GM19043 (cell line): ENCODE measurements at regions not wholly inside any gene's neighbourhood (a gene's known extent, or its start where the extent isn't known, plus 50 kb on each side); places are given as distances from the start of the nearest gene placed in this dataset.

Experiments used
- ATAC-seq: cut with Tn5 transposase; IDR thresholded peaks from one replicate; pipeline ENCODE4 v1.9.1; 2021; ENCODE audit warnings: low read depth; ENCODE audit not compliant: unreplicated experiment

DNA sequence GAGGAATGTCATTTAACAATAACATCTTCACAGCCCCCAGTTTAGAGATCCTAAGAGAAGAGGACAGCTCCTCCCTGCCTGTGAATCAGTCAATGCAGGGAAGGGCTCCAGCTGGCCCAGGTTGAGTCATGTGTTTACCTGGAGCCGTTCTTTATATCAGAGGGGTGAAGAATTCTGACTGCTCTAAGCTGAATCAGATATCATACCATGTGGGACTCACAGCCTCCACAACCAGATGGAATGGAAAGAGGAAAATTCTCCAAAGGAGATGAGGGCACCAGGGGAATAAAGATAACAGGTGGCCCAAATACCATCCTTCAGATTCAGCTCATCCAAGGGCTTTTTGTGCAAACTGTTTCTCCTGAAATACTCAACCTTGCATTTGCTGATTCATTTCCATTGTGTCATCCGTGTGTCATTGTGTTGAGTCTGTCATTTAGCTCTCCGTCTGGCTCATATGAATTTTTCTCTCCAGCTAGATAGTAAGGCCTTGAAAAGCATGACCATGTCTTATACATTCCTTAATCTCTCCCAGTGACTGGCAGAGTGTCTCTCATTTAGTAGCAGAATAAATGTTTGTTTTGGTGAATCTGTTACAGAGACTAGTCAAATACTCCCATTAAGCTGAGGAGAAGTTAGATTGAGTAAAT is 217.9 kb downstream of the RFC3 start:
- no peak for ATAC-seq

DNA sequence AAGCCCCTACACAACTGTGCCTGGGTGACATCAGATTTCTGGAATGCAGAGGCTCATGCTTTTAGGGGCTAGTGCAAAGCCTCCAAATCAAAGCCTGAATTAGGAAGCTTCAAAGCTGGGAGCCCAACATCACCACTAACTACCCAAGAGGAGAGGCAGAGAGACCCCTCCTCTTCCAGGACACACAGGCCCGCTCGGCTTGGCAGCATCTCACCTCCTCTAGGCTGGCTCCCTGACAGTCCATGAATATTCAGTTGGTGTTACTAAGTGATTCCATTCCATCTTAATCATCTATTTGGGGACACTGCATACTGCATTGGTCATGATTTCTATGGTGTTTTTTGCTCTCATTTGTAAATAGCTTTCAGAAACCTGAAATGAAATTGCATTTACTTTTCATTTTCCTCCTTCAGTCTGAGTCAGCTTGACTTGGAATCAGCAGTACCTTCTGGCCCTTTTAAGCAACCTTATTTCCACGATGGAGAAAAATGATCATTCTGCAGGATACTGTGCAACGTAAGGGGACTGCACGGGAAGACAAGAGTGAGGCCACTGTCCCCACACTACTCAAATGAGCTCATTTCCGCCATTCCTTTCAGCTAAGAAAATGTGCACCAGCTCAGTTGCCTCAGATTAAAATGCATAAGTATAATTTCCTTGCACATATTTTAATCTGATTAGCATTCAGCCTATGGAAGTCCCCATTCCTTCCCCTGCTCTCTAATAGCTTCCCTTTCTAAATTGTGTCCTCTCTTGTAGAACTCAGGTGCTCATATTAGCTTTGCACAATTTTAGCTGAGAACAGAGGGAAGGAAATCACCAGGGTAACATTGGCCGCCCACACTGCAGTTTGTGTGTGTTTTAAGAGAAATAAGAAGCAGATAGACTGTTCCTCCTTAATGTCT is 219.9 kb downstream of the RFC3 start:
- no peak for ATAC-seq

DNA sequence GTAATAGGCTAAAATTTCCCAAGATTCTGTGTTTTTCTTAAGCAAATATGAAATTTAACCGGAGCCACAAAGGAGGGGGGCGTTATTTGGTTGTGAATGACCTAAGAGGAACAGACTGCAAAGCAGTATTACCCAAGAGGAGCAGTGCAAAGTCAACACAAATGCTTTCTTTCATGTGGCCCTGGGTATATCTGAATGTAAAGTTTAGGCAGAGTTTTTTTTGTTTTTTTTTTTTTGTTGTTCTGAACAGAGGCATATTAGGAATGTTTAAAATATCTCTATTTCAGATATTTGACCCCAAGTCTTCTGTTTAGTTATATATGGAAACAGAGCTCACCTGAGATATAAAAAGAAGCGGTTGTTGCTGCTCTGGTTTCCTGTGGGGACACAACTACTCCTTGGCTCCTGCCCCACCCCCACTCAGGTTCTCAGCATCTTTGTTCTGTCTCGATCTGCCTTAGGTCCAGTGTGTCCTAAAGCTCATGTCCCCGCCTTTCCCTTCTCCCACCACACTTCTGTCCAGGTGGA is 220.7 kb downstream of the RFC3 start:
- no peak for ATAC-seq

DNA sequence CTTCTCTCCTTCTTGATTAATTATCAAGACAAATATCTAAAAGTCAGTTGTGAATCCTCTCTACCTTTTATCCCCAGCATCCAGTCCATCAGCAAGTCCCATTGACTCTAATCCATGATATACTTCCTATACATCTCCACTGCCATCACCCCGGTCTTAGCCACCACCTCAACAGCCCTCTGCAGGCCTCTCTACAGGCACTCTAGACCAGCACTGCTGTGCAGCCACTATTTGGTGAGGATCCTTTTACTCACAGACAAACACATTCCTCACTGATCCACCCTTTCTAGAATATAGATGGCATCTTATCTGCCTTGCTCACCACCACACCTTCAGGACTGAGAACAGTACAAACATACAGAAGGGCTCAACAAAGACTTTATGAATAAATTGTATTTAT is 221.7 kb downstream of the RFC3 start:
- no peak for ATAC-seq

DNA sequence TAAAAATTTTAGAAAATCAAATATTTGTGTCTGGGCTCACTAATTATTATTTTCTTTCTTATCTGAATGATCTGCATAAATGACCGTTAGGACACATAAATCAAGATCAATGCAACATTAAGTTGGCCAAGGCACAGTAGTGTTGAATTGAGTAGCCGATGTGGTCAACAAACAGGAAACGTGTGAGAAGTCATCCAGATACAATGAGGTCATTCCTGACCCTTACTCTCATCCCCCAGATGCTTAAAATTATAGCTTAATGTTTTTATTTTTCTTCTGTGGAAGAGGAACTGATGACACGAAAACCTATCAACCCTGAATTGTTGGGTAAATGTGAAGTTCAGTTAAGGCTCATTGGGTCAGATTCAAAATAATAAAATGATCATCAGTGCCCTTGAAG is 222.9 kb downstream of the RFC3 start:
- ATAC-seq = no peak

DNA sequence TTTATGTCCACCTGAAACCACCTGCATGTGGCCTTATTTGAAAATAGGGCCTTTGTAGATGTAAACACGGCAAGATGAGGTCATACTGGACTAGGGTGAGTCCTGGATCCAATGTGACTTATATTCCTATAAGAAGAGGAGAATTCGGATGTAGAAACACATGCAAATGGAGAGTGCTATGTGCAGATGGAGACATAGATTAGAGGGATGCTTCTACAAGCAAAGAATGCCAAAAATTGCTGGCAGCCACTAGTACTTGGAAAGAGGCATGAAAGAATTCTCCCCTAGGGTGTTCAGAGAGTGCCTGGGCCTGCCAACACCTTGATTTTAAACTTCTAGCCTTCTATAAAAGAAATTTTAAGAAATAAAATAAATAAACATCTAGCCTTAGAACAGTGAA is 226.1 kb downstream of the RFC3 start:
- ATAC-seq = no peak

DNA sequence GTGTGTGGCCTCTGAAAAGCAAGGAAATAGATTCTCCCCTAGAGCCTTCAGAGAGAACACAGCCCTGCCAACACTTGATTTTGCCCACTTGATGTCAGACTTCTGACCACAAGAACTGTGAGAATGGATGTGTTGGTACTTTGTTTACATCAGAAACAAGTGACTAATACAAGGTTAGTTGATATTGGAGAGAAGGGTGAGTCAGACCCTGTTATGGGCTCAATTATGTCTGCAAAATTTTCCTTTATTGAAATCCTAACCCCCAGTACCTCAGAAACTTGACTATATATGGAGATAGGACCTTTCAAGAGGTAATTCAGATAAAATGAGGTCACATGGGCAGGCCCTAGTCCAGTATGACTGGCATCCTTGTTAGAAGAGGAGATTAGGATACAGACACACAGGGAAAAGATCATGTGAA is 226.7 kb downstream of the RFC3 start:
- ATAC-seq = no peak

DNA sequence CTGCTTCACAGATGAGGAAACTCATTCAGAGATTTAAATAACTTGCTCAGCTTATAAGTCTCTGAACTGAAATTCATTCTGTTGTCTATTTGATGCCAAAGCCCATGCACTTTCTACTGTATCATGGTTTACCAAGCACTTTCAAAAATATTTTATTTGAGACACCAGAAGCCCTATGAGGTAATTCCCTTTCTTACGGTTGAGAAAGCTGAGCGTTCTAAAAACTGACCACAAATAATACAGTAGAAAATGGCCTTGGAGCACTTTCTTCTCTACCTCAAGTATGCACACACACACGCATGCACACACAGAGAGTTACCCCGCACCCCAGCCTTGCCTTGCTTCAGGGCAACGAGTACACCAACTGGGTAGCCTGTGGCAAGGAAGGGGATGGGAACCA is 228.5 kb downstream of the RFC3 start:
- ATAC-seq = no peak

DNA sequence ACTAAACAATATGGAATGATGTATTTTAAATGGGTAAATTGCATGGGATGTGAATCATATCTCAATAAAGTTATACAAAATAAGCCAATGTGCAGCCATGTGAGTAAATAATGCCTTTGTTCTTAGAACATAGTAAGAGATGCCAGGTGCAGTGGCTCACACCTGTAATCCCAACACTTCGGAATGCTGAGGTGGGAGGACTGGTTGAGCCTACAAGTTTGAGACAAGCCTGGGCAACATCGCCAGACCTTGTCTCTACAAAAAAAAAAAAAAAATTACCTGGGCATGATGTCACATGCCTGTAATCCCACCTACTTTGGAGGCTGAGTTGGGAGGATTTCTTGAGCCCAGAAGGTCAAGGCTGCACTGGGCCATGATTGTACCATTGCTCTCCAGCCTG is 230.7 kb downstream of the RFC3 start:
- no peak for ATAC-seq

DNA sequence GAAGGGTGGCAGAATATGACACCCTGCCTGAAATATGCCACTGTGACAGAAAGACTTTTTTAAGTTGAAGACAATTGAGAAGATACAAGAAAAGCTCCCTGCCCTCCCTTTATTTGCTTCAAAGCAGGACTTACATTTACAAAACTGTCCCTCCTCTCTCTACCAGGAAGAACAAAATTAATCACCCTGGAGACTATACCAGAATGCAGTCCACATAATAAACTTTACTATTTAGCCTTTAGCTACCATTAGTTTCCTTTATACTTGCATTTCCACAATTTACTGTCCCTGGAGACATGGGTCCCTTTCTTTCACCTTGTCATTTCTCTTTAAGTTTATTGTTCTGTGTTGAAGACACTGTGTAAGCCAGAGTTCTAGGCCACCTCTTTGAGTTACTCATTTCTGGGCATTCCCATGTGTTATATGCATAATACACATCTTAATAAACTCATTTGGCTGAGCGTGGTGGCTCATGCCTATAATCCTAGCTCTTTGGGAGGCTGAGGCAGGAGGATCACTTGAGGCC is 238.8 kb downstream of the RFC3 start:
- ATAC-seq = no peak

DNA sequence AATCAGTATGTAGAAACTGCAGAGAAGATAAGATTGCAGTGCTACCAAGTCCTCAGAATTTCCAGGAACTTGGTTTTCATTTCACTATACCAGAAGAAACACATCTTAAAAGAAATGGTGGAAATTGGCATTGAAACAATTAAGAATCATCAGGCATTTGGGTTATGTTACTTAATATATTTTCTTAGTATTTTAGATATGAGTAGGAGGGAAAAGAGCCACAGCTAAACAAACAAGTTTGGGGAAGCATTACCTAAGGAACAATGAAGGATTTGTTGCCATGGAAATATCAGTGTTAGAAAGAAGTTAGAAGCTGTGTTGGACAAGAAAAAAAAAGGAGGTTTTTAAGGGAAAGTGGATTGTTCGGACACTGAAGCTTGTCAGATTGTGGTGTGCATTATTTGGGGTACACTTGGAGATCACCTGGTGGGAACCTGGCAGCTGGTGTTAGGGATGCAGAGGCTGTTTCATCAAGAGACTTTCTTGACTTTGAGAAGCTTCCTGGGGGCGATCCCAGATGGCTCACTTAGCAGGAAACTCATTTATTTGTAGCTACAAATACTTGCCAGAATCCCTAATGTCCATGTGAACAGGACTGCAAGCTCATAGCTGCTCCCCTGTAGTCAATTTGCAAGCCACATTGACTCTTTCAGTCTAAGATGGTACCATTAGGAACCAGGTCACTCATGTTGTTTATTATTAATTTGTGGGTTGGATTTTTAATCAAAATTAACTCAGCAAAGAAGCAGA is 246.7 kb downstream of the RFC3 start:
- ATAC-seq = no peak

DNA sequence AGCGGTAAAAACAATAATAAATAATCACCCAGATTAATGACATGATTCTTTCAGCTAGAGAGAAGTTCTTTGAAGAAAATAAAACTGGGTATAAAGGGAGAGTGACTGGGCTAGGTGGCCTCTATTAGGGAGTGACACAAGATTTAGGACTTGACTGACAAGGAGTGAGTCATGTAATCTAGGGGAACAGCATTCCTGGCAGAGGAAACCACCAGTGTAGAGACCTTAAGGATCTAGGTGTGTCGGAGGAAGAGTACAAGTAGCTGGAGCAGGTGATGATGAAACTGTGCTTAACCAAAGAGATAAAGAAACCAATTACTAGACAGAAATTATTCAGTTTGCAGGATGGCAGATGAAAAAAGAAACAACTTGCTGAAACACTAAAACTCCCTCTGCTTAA is 248.0 kb downstream of the RFC3 start:
- ATAC-seq = no peak

DNA sequence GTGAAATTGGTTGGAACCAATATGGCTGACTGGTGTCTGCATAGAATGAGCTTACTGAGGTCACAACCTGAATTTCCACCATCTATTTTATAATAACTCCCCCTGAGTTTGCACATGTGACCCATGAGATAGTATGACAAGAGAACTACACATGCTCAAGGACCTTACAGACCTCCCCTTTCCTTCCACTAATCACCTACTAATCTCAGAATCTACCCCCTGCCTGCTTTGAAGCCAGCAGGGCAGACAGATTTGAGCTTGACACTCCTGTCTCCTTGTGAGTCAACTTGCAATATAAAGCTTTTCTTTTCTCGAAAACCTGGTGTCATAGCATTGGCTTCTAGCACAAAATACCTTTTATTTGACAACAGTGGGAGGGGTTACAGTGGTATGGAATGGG is 248.4 kb downstream of the RFC3 start:
- no peak for ATAC-seq

DNA sequence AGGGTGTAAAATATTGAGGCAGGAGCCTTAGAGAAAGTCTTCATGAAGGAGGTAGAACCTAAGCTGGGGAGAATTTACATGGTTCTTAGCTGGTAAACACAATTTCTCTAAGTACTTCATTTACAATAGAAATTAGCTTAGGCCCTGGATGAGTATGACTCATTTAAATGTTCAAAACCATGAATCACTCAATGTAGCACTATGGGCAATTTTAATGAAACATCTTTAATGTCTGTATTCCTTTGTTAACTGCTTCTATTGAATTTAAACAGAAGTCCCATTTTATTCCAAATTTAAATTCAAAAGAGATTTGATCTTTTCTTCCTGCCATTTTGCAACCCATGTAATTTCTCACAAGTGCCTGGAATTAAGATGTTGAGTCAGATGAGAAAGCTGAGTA is 252.1 kb downstream of the RFC3 start:
- no peak for ATAC-seq

DNA sequence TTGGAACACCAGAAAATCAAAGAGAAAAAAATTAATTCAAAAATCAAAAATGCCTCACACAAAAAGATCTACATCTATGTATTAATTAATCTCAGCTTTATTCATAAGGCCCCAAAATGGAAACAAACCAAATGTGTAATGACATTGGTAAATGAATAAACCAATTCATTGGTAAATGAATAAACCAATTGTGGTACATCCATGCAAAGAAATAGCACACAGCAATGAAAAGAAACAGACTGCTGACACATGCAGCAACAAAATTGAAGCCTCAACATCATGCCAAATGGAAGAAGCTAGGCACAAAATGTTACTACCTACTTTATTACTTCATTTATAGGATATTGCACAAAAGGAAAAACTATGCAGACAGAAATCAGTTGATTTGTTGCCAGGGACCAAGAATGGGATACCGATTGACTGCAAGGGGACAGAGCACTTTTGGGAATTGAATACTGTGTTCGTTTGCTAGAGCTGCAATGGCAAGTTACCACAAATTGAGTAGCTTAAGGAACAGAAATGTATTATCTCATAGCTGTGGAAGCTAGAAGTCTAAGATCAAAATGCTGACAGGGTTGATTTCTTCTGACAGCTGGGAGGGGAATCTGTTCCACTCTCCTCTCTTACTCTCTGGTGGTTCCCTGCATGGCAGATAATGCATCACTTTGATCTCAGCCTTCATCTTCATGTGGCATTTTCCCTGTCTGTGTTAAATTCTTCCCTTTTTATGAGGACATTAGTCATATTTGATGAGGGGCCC is 252.8 kb downstream of the RFC3 start:
- no peak for ATAC-seq

DNA sequence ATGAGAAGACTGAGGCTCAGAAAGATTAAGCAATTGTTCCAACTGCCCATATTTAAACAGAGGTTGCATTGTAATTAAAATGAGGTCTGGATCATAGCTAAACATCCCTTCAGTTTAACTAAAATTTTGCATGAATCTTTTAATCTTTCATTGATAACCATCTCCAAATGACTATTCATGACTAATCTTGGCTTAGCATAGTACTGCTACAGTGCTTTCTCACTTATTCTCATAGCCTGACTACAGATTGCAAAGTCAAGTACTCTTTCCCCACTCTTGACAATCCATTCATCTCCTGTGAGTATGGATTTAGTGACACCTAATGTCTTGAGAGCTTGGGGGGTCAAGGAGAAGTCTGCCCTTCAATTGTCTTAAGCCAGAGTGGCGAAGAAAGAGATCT is 258.4 kb downstream of the RFC3 start:
- ATAC-seq = no peak

DNA sequence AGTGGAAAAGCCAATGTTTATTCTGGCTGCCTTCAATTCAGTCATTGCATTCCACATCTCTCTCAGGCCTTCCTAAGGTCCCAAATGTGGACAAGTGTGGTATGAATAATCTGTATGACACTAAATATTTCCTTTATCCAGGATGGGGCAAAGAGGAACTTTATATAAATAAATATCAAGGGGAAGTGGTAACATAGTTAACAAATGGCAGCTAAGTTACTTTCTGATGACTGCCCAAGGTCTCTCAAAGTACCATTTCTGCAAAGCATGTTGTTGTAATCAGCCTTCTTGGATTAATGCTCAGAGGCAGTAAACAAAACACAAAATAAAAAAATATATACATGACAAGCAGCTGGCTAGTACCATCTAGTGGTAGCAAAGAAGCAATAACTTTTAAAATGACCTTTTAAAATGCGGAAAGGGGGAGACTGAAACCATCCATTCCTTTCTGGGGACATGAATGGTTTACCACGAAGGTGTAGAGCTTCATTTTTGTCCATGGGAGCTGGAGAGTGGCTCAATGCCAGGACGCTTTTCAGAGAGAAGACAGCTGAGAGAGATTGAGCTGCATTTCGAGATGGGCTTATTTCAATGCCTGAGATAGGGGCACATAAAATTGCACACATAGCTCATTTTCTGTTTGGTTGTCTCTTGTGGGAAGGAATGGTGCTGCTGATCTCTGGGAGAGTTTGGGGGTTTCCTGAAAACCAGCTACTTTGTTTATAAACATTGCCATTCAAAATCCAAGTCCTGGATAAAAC is 259.2 kb downstream of the RFC3 start:
- no peak for ATAC-seq

DNA sequence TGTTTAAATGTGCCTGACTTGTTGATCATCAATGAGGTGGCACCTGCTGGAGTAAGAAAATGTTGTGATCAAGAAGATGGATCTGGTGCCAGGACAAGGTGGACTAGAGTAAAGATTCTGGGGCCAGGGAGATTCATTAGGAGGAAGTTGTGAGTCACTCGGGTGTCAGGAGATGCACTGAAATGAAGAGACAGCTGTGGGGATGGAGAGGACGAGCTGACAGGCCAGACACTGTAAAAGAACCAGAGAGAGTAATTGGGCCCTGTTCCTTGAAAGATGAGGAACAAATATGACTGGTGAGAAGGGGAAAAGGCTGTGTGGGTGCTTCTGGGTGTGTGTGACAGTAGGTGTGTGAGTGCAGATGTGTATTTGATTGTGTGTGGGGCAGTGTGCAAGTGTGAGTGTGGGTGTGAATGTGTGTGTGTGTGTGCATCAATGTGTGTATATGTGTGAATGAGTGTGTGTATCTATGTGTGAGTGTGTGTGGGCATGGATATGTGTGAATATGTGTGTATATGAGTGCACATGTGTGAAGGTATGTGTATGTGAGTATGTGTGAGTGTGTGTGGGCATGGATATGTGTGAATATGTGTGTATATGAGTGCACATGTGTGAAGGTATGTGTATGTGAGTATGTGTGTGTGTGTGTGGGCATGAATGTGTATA is 260.5 kb downstream of the RFC3 start:
- ATAC-seq = no peak

DNA sequence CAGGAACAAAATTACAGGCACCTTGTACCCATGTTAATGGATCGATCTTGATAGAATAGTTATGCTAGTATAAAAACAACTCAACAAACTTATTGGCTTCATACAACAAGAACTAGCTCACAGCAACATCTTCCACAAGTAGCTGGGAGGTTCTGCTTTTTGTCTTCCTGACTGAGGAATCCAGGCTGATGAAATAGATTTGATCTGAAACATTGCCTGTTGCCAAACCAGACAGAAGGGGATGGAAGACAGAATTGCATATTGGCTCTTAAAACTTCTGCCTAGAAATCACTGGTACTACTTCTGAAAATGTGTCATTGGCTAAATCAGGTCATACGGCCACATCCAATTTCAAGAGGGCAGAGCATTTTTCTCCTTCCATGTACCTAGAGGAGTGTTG is 267.3 kb downstream of the RFC3 start:
- no peak for ATAC-seq
